DMS79 treated with DMSO at 0.1 percent for 48 hours (cell line): ENCODE measurements at regions not wholly inside any gene's neighbourhood (a gene's known extent, or its start where the extent isn't known, plus 50 kb on each side); places are given as distances from the start of the nearest gene placed in this dataset.

ENCODE experiments used
- DNase-seq: peaks from one replicate; lab custom pipeline; 2025; lab: John Stamatoyannopoulos, UW

DNA sequence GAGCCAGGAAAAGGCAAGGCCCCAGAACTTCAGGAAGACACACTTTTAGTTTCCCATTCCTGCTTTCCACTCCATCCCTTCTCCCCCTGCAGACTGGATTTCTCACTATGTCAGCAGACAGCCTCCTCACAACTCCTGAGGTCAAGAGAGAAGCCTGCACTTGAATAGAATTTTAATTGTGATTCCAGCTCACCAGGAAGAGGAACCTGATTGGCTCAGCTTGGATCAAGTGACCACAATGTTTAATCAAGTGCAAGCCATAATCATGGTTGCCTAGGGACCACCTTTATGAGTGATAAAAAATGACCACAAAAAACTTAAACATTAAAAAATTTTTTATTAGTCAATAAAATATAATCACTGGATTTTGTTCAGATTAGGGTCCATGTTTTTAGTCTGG, 244.7 kb upstream of the RHOBTB1 start:
- DNase-seq: no peak

- DNase-seq: no peak
These were observed 244.1 kb upstream of the RHOBTB1 start for GRCh38 chr10:61188101-61188500.

DNA sequence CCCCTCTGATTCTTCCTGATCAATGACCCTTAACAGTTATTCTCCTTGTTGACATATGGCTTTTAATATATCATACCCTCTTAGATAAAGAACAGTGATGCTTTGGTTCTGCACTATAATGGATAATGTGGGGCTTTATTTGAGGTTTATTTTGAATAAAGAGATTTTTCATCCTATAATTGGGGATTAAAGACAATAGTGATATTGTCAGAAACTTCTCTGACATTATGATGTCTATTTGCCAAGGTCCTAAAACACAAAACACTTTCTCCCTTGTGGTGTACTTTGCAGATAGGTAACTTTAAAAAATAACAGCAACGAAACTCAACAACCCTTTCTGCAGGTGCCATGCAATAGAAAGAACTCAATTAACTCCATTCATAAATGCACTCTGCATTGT, 243.6 kb upstream of the RHOBTB1 start:
- no peak for DNase-seq

- DNase-seq: no peak
These were observed 242.4 kb upstream of the RHOBTB1 start for GRCh38 chr10:61186408-61186807.

DNA sequence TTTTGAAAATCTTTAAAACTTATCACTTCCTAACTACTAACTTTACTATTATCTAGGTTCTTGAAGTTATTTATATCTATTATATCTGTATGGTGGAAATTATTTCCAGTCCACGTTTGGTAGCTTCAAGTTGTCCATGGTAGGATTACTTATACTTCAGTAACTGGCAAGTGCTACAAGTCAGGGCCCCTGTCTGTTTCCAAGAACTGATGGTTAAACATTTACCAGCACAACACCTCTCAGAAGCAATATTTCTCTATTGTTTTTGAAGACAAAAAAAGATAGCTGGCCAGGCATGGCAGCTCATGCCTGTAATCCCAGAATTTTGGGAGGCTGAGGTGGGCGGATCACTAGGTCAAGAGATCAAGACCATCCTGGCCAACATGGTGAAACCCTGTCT, 240.4 kb upstream of the RHOBTB1 start:
- DNase-seq: no peak

DNA sequence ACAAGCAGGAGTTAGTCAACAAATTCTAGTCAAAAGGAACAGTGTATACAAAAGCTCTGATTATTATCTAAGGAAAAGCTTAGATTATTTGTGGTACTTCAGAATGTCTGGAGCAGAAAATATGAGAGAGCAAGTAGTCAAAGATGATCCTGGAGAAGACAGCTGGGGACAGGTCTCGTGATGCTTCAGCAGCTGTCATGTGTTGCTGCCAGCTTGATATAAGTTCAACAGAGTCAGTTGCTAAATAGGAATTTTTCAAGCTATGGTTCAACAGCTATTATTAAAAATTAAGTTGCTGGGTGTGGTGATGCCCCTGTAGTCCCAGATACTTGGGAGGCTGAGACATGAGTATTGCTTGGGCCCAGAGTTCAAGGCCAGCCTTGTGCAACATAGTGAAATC, 240.0 kb upstream of the RHOBTB1 start:
- no peak for DNase-seq

DNA sequence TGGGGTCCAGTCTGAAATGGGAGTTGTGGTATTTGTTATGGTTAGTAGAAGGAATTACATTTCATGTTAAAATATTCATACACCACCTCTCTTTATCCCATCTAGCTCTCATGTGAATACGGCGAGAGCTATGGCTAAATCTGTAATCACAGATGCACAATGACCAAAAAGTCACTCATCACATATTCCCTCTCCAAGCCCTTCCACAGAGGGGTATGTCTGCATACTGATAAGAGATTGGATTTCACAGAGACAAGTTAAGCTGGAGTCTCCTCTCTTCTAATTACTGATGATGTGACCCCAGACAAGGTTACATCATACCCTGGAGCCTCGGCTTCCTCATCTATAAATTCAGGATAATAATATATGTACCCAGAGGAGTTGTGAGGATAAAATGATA, 237.8 kb upstream of the RHOBTB1 start:
- DNase-seq: no peak

GRCh38 chr10:61179771-61180170, 235.8 kb upstream of the RHOBTB1 start:
- no peak for DNase-seq

- no peak for DNase-seq
These were observed 232.4 kb upstream of the RHOBTB1 start for GRCh38 chr10:61176424-61176823.

- no peak for DNase-seq
These were observed 231.3 kb upstream of the RHOBTB1 start for GRCh38 chr10:61175316-61175715.

DNA sequence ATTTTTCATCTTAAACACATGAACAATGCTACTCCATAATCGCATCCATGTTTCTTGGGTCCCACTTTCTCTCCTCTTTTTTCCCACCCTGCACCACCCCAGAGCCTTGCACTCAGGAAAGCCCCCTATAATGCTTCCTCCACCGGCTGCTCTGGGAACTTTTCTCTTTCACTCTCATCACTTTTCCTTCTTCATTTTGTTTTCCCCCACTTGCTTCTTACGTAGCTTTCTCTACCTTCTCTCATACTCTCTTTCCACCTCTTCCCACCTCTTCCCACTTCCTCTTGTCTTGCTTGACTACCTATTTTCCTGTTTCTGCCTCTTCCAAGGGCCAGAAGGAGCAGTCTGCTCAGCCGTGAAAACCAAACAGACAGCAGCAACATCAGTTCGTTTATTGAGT, 229.5 kb upstream of the RHOBTB1 start:
- no peak for DNase-seq

GRCh38 chr10:61172182-61172926, 228.4 kb upstream of the RHOBTB1 start:
- no peak for DNase-seq

DNA sequence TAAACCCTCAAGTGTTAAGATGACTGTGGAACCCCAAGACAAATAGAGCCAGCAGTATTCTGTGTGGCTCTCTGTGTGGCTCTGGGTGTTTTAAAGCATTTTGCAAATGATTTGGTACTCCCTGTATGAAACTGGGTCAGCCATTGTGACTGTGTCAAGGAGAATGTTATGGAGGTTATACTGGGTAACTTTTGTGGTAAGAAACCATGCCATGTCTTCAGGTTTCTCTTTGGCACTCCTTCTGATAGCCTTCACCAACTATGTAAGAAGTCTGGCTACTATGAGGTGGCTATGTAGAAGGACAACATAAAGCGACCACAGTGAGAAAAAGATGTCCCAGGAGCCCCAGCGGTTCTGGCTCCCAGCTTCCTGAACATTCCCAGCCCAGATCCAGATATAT, 226.6 kb upstream of the RHOBTB1 start:
- no peak for DNase-seq

GRCh38 chr10:61169294-61169693, 225.3 kb upstream of the RHOBTB1 start:
- no peak for DNase-seq

DNA sequence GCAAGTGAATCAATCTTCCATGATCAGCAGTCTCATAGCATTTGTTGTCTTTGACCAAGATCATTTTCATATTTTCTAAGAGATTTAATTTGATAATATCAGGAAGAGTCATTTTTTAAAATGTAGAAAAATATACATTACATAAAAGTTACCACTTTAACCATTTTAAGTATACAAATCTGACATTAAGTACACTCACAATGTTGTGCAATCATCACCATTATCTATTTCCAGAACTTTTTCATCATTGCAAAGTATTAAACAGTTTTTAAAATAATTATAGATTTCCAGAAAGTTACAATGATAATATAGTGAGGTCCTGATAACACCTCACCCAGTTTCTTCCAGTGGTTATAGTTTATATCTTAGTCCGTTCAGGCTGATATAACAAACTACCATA, 222.5 kb upstream of the RHOBTB1 start:
- DNase-seq: no peak

DNA sequence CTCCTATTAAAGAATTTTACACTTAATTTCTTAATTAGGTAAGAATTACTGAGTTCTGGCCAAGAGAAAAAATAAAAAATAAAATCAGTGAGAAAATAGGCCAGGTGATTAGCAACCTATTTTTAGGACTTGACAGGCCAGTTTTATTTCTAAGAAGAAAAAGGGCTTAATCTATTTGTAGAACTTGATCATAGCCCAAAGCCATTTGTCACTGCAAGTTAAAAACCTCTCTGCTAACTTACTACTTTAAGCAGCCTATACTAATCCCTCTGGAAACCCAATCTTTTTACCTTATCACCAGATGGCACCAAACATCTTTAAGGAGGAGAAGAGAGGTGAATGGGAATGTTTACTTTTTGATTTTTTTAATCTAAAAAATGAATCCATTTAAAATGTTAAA, 222.1 kb upstream of the RHOBTB1 start:
- DNase-seq: no peak

GRCh38 chr10:61164458-61165160, 220.6 kb upstream of the RHOBTB1 start:
- no peak for DNase-seq

DNA sequence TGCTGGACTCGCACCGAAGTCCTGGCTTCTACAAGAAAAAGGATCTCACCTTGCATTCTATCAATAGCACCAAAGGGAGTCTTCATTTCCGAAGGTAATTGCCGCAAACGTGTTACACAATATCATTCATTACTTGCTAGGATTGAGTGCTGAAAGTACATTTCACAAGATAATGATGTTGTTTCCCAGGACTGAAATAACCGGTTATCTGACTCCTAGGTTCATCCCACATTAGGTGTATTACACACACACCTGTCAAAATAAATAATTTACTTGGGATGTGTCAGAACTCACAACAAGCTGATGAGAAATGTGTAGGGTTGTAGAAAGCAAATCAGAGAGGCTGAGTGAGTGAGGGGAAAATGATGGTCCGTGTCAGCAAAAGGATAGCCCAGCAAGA, 219.4 kb upstream of the RHOBTB1 start:
- DNase-seq: no peak

DNA sequence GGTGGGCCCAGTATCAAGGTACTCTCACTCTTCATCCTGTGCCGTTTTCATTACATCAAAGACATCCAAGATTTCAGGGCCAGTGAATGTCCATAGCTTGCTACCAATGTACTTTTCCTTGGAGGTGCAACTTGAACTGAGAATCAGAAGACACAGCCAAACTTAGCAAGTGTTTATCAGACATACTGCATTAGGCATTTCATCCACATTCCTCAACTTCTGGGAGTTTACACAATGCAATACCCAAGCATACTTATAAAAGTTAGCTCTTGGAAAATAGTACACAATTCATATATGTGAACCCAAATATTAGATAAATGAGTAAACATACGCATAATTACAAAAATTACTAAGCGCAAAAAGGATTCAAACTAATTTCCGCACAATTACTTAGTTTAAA, 216.3 kb upstream of the RHOBTB1 start:
- no peak for DNase-seq

- DNase-seq: no peak
These were observed 215.3 kb upstream of the RHOBTB1 start for GRCh38 chr10:61159253-61159652.

- DNase-seq: no peak
These were observed 213.2 kb upstream of the RHOBTB1 start for GRCh38 chr10:61157182-61157581.

GRCh38 chr10:61153771-61154170, 209.8 kb upstream of the RHOBTB1 start:
- DNase-seq: no peak

DNA sequence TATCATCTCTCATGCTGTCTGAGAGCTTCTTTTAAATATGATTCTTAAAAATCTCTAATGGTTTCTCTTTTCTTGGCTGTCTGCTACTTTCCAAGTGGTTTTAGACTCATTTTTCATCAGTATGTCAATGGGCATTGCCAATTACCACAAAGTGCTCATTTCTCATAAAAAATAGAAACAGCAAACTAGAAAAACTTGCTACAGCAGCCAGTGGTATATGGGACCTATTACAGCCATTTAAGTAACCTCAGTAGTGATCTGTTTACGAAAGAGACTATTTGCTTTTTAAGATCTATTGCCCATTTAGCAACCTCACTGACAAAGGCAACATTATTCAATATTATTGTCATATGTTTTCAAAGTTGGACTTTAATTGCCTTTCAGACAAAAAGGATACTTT, 207.1 kb upstream of the RHOBTB1 start:
- no peak for DNase-seq

- DNase-seq: no peak
These were observed 204.5 kb upstream of the RHOBTB1 start for GRCh38 chr10:61148451-61148850.
